ENCODE measurements at regions not wholly inside any gene's neighbourhood (a gene's known extent, or its start where the extent isn't known, plus 50 kb on each side); places are given as distances from the start of the nearest gene placed in this dataset.
"Not testable (repeated sequence)": the region's sequence is repeated elsewhere in the genome, so short reads cannot be mapped to it uniquely, and the experiment has no call there.

DNA sequence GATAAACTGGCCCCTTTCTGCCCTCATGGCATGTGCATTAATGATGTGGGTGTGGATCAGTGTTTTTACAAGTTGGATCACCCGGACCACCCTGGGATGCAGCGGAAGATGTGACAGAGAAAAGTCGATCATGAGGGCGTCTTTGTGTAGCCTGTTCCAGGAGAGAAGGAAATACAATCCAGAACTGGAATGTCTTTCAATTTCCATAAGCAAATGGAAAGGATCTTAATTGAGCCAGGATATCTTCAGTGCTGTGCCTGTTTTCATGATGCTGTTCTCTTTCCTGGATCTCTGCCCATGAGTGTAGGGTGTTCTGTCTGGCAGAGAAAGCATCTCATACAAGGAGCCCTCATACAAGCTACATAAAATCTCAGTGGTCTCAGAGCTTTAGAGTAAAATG, 481.4 kb downstream of the XYLT1 start:
- no peaks in the 10 kb centered on the region for H3K9me3 ChIP-seq (ENCODE audit: control insufficient read depth in 2 of 2, insufficient read depth in 1 of 2, low read depth in 1 of 2, low read length in 1 of 2)
- no peaks in the 10 kb centered on the region for H3K4me1 ChIP-seq (ENCODE audit: control insufficient read depth in 2 of 2, insufficient read depth in 2 of 2, low read length in 1 of 2)
- 85 to 88% methylated on average over 4 of the region's 4 CpGs for WGBS, 2 donors
- H3K36me3 ChIP-seq (ENCODE audit: control insufficient read depth in 2 of 2, insufficient read depth in 2 of 2, low read length in 1 of 2) = no peaks in the 10 kb centered on the region
- H3K4me3 ChIP-seq (ENCODE audit: low read depth in 1 of 2, low read length in 2 of 2) = no peak overlapping the region
- H3K27me3 ChIP-seq (ENCODE audit: control insufficient read depth in 1 of 2, insufficient read depth in 2 of 2, low read length in 2 of 2) = no peaks in the 10 kb centered on the region
- no peak overlapping the region for H3K27ac ChIP-seq (ENCODE audit: low read depth in 2 of 2, low read length in 1 of 2)

DNA sequence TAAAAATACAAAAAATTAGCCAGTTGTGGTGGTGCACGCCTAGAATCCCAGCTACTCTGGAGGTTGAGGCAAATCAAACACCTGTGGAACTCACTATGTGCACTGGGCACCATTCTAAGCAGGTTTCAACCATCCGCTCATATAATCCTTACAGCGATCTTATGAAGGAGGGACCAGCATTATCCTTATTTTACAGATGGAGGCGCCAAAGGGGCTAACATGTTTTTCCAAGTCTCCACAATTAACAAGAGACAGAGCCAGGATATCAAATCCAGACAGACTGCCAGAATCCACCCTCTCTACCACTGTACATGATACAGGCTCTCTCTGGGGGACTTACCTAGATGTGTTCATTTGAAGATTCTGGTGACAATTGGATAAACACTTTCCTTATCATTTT, 479.0 kb downstream of the XYLT1 start:
- Histone ChIP-seq H3K4me1 (ENCODE audit: control insufficient read depth in 2 of 2, insufficient read depth in 2 of 2, low read length in 1 of 2) (no peaks in the 10 kb centered on the region), H3K4me3 (ENCODE audit: low read depth in 1 of 2, low read length in 2 of 2) (no peak overlapping the region), H3K36me3 (ENCODE audit: control insufficient read depth in 2 of 2, insufficient read depth in 2 of 2, low read length in 1 of 2) (no peaks in the 10 kb centered on the region), H3K27me3 (ENCODE audit: control insufficient read depth in 1 of 2, insufficient read depth in 2 of 2, low read length in 2 of 2) (no peaks in the 10 kb centered on the region), H3K9me3 (ENCODE audit: control insufficient read depth in 2 of 2, insufficient read depth in 1 of 2, low read depth in 1 of 2, low read length in 1 of 2) (no peaks in the 10 kb centered on the region), H3K27ac (ENCODE audit: low read depth in 2 of 2, low read length in 1 of 2) (no peak overlapping the region)
- 91 to 95% methylated on average over 4 of the region's 4 CpGs for WGBS, 2 donors

DNA sequence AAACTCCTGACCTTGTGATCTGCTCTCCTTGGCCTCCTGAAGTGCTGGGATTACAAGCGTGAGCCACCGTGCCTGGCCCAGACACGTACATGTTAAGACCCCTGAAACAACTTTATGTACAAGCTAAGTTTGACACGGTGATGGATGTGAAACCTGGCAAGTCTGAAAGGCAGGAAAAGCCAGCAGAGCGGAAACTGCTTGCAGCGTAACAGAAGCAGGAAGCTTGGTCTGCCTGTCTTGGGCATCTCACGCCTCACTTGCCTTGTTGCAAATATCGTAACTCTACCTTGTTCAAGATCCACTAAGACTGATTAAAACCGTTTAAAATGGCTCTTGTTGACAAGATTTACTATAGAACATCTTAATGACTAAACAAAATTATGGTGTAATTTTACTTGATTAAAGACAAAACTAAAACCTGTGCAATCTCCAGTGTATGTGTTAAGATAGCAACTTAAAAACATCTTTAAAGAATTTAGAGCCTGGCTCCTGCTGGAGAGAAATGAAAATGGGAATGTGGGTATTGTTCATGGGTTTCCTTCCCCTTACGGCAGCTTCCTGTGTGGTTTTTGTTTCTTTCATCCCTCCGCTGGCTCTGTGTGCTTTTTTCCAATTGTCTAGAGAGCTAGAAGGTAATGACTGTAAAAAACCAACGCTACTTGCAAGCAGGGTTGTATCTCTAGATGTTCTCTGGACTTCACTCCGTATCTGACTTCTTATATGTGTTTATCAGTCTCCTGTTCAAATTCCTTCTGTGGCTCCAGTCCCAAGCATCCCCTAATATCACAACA, 477.6 kb downstream of the XYLT1 start:
- Histone ChIP-seq H3K27me3 (ENCODE audit: control insufficient read depth in 1 of 2, insufficient read depth in 2 of 2, low read length in 2 of 2) (no peaks in the 10 kb centered on the region), H3K4me1 (ENCODE audit: control insufficient read depth in 2 of 2, insufficient read depth in 2 of 2, low read length in 1 of 2) (no peaks in the 10 kb centered on the region), H3K9me3 (ENCODE audit: control insufficient read depth in 2 of 2, insufficient read depth in 1 of 2, low read depth in 1 of 2, low read length in 1 of 2) (no peaks in the 10 kb centered on the region), H3K27ac (ENCODE audit: low read depth in 2 of 2, low read length in 1 of 2) (no peak overlapping the region), H3K36me3 (ENCODE audit: control insufficient read depth in 2 of 2, insufficient read depth in 2 of 2, low read length in 1 of 2) (no peaks in the 10 kb centered on the region), H3K4me3 (ENCODE audit: low read depth in 1 of 2, low read length in 2 of 2) (no peak overlapping the region)
- WGBS, 2 donors = 31 to 40% methylated on average over 13 of the region's 13 CpGs

DNA sequence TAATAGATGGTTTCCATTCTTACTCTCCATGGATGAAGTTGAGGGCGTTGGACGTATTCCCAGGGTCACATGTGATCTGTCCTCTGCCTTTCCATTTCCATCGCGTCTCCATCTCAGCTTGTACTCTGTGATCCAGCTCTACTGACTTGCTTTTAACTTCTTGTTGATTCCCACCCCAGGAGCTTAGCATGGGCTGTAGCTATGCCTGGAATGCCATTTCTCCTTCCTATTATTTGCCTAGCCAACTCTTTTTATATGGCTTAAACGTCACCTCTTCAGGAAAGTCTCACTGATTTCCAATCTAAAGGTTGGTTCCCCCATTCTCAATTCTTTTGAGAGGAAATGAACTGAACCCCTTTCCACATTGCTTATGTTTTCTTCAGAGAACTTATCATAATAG, 475.9 kb downstream of the XYLT1 start:
- Histone ChIP-seq H3K27ac (ENCODE audit: low read depth in 2 of 2, low read length in 1 of 2) (no peak overlapping the region), H3K9me3 (ENCODE audit: control insufficient read depth in 2 of 2, insufficient read depth in 1 of 2, low read depth in 1 of 2, low read length in 1 of 2) (no peaks in the 10 kb centered on the region), H3K4me1 (ENCODE audit: control insufficient read depth in 2 of 2, insufficient read depth in 2 of 2, low read length in 1 of 2) (no peaks in the 10 kb centered on the region), H3K27me3 (ENCODE audit: control insufficient read depth in 1 of 2, insufficient read depth in 2 of 2, low read length in 2 of 2) (no peaks in the 10 kb centered on the region), H3K36me3 (ENCODE audit: control insufficient read depth in 2 of 2, insufficient read depth in 2 of 2, low read length in 1 of 2) (no peaks in the 10 kb centered on the region), H3K4me3 (ENCODE audit: low read depth in 1 of 2, low read length in 2 of 2) (no peak overlapping the region)
- 73 to 81% methylated on average over 5 of the region's 5 CpGs for WGBS, 2 donors

DNA sequence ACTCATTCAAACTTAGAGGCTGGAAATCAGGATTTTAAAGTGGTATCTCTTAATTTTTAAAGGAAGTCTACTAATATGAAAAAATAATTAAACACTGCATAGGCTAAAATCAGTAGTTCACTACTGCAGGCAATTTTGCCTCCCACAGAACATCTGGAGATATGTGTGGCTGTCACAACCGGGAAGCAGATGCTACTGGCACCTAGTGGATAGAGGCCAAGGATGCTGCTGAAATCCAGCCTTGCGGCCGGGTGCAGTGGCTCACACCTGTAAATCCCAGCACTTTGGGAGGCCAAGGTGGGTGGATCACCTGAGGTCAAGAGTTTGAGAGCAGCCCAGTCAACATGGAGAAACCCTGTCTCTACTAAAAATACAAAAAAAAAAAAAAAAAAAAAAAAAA, 473.9 kb downstream of the XYLT1 start:
- 66 to 76% methylated on average over 3 of the region's 3 CpGs for WGBS, 2 donors
- no peaks in the 10 kb centered on the region for H3K36me3 ChIP-seq (ENCODE audit: control insufficient read depth in 2 of 2, insufficient read depth in 2 of 2, low read length in 1 of 2)
- no peaks in the 10 kb centered on the region for H3K27me3 ChIP-seq (ENCODE audit: control insufficient read depth in 1 of 2, insufficient read depth in 2 of 2, low read length in 2 of 2)
- no peaks in the 10 kb centered on the region for H3K9me3 ChIP-seq (ENCODE audit: control insufficient read depth in 2 of 2, insufficient read depth in 1 of 2, low read depth in 1 of 2, low read length in 1 of 2)
- H3K4me1 ChIP-seq (ENCODE audit: control insufficient read depth in 2 of 2, insufficient read depth in 2 of 2, low read length in 1 of 2) = no peaks in the 10 kb centered on the region
- no peak overlapping the region for H3K27ac ChIP-seq (ENCODE audit: low read depth in 2 of 2, low read length in 1 of 2)
- H3K4me3 ChIP-seq (ENCODE audit: low read depth in 1 of 2, low read length in 2 of 2) = no peak overlapping the region

DNA sequence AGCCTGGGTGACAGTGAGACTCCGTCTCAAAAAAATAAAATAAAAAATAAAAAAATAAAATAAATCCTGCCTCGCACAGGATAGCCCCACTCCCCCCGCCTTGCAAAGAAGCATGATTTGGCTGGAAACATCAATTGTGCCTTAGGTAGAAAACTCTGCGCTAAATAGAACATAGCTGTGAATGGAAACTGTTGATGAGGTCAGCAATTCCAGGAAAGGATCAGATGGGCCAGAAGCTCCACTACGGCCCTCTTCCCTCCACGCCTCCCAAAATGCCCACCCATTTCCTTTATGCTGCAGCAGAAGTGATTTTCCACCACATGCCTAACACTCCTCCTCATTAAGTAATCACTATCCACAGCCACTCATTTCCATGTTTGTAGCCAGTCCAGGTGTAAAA, 473.4 kb downstream of the XYLT1 start:
- Histone ChIP-seq H3K9me3 (ENCODE audit: control insufficient read depth in 2 of 2, insufficient read depth in 1 of 2, low read depth in 1 of 2, low read length in 1 of 2) (no peaks in the 10 kb centered on the region), H3K4me3 (ENCODE audit: low read depth in 1 of 2, low read length in 2 of 2) (no peak overlapping the region), H3K4me1 (ENCODE audit: control insufficient read depth in 2 of 2, insufficient read depth in 2 of 2, low read length in 1 of 2) (no peaks in the 10 kb centered on the region), H3K36me3 (ENCODE audit: control insufficient read depth in 2 of 2, insufficient read depth in 2 of 2, low read length in 1 of 2) (no peaks in the 10 kb centered on the region), H3K27ac (ENCODE audit: low read depth in 2 of 2, low read length in 1 of 2) (no peak overlapping the region), H3K27me3 (ENCODE audit: control insufficient read depth in 1 of 2, insufficient read depth in 2 of 2, low read length in 2 of 2) (no peaks in the 10 kb centered on the region)
- WGBS, 2 donors = 83 to 87% methylated on average over 6 of the region's 6 CpGs

DNA sequence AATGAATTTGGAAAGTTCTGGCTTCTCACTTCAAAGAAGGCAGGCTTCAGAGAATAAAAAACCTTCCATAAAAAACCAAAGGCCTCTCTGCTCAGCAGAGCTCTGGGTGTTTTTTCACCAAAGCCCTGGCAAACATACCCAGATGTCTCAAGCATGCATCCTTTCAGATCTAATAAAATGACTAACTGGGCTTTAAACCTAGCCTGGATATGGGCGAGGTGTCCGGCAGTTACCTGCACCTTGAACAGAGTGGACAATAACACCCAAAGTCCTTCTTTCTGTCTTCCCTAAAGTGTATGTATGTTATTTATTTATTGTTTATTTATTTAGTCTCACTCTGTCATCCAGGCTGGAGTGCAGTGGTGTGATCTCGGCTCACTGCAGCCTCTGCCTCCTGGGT, 469.3 kb downstream of the XYLT1 start:
- no peak overlapping the region for H3K27ac ChIP-seq (ENCODE audit: low read depth in 2 of 2, low read length in 1 of 2)
- no peaks in the 10 kb centered on the region for H3K36me3 ChIP-seq (ENCODE audit: control insufficient read depth in 2 of 2, insufficient read depth in 2 of 2, low read length in 1 of 2)
- no peaks in the 10 kb centered on the region for H3K27me3 ChIP-seq (ENCODE audit: control insufficient read depth in 1 of 2, insufficient read depth in 2 of 2, low read length in 2 of 2)
- no peaks in the 10 kb centered on the region for H3K4me1 ChIP-seq (ENCODE audit: control insufficient read depth in 2 of 2, insufficient read depth in 2 of 2, low read length in 1 of 2)
- WGBS, 2 donors = 69 to 84% methylated on average over 3 of the region's 3 CpGs
- no peak overlapping the region for H3K4me3 ChIP-seq (ENCODE audit: low read depth in 1 of 2, low read length in 2 of 2)
- no peaks in the 10 kb centered on the region for H3K9me3 ChIP-seq (ENCODE audit: control insufficient read depth in 2 of 2, insufficient read depth in 1 of 2, low read depth in 1 of 2, low read length in 1 of 2)

DNA sequence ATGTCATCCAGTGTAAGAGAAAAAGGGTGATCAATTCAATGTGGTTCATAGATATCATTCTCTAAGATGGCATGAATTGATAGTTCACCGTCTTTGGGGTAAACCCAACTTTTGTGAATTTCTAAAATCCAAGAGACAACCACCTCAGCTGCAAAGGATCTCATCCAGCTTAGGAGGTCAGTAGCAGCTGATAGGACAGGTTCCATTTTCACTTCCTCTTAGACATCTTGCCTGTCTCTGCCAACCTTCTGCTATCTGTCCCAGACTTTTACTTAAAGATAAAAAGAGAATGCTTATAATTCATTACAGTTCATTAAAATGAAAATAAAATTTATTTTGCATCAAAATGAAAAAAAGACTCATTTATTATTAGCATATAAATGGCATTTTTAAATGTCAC, 468.2 kb downstream of the XYLT1 start:
- Histone ChIP-seq H3K36me3 (ENCODE audit: control insufficient read depth in 2 of 2, insufficient read depth in 2 of 2, low read length in 1 of 2) (no peaks in the 10 kb centered on the region), H3K27me3 (ENCODE audit: control insufficient read depth in 1 of 2, insufficient read depth in 2 of 2, low read length in 2 of 2) (no peaks in the 10 kb centered on the region), H3K9me3 (ENCODE audit: control insufficient read depth in 2 of 2, insufficient read depth in 1 of 2, low read depth in 1 of 2, low read length in 1 of 2) (no peaks in the 10 kb centered on the region), H3K4me1 (ENCODE audit: control insufficient read depth in 2 of 2, insufficient read depth in 2 of 2, low read length in 1 of 2) (no peaks in the 10 kb centered on the region), H3K4me3 (ENCODE audit: low read depth in 1 of 2, low read length in 2 of 2) (no peak overlapping the region), H3K27ac (ENCODE audit: low read depth in 2 of 2, low read length in 1 of 2) (no peak overlapping the region)
- 83 to 84% methylated on average over 1 of the region's 1 CpG for WGBS, 2 donors

DNA sequence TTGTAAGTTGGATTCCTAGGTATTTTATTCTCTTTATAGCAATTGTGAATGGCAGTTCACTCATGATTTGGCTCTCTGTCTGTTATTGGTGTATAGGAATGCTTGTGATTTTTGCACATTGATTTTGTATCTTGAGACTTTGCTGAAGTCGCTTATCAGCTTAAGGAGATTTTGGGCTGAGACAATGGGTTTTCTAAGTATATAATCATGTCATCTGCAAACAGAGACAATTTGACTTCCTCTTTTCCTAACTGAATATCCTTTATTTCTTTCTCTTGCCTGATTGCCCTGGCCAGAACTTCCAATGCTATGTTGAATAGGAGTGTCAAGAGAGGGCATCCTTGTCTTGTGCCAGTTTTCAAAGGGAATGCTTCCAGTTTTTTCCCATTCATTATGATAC, 464.8 kb downstream of the XYLT1 start:
- H3K27me3 ChIP-seq (ENCODE audit: control insufficient read depth in 1 of 2, insufficient read depth in 2 of 2, low read length in 2 of 2); H3K27ac ChIP-seq (ENCODE audit: low read depth in 2 of 2, low read length in 1 of 2); H3K9me3 ChIP-seq (ENCODE audit: control insufficient read depth in 2 of 2, insufficient read depth in 1 of 2, low read depth in 1 of 2, low read length in 1 of 2); H3K36me3 ChIP-seq (ENCODE audit: control insufficient read depth in 2 of 2, insufficient read depth in 2 of 2, low read length in 1 of 2); H3K4me1 ChIP-seq (ENCODE audit: control insufficient read depth in 2 of 2, insufficient read depth in 2 of 2, low read length in 1 of 2); H3K4me3 ChIP-seq (ENCODE audit: low read depth in 1 of 2, low read length in 2 of 2): not testable (repeated sequence)
- 86 to 88% methylated on average over 1 of the region's 1 CpG for WGBS, 2 donors

DNA sequence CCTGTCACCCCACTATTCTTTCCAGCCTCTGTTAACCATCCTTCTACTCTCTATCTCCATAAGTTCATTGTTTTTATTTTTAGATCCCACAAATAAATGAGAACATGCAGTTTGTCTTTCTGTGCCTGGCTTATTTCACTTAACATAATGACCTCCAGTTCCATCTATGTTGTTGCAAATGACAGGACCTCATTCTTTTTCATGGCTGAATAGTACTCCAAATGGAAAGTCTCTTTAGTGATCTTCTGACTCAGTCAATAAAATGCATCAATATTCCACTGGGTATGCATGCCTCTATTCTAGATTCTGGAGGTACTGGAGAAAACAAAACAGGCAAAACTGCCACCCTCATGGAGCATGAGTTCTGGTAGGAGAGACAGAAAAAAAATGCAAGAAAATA, 459.0 kb downstream of the XYLT1 start:
- Histone ChIP-seq H3K4me1 (ENCODE audit: control insufficient read depth in 2 of 2, insufficient read depth in 2 of 2, low read length in 1 of 2) (no peaks in the 10 kb centered on the region), H3K4me3 (ENCODE audit: low read depth in 1 of 2, low read length in 2 of 2) (no peak overlapping the region), H3K27me3 (ENCODE audit: control insufficient read depth in 1 of 2, insufficient read depth in 2 of 2, low read length in 2 of 2) (no peaks in the 10 kb centered on the region), H3K36me3 (ENCODE audit: control insufficient read depth in 2 of 2, insufficient read depth in 2 of 2, low read length in 1 of 2) (no peaks in the 10 kb centered on the region), H3K9me3 (ENCODE audit: control insufficient read depth in 2 of 2, insufficient read depth in 1 of 2, low read depth in 1 of 2, low read length in 1 of 2) (no peaks in the 10 kb centered on the region), H3K27ac (ENCODE audit: low read depth in 2 of 2, low read length in 1 of 2) (no peak overlapping the region)
